Right renal cortex interstitium (tissue), 3 donors: ENCODE measurements at regions not wholly inside any gene's neighbourhood (a gene's known extent, or its start where the extent isn't known, plus 50 kb on each side); places are given as distances from the start of the nearest gene placed in this dataset.
"Not testable (repeated sequence)": the region's sequence is repeated elsewhere in the genome, so short reads cannot be mapped to it uniquely, and the experiment has no call there.

Source experiments
- DNase-seq, 3 donors: peaks; one replicate each; pipeline ENCODE4 v3.0.0-alpha.2; 2013; ENCODE audit warnings: low read depth in 3 of 3, low spot score in 2 of 3

DNA sequence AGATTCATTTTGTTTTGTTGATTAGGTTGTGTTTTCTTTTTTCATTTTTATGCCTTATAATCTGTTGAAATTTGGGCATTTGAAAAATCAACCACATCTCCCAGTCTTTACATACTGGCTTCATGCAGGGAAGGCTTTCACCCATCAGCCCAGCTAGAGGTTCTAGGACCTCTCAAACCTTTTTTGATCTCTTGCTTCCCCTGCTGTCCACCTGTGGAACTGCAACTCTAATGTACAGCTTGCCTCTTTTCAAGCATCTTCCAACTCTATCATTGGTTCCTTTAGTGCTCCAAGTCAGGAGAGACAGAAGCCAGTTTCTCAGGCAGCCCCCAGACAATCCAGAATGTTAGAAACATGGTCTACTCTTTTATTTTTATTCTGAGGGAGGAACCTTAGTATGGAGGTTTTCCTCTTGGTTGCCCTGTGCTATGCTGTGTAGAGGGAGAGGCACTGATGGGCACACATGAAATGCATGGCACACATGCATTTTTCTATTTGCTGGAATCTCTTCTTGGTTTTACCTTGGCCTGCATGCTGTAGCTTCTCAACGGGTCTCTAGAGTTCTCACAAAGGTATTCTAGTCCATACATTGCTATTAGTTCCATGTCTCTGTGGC lies 107.2 kb upstream of the L3MBTL4 start:
- DNase-seq, result no peak

DNA sequence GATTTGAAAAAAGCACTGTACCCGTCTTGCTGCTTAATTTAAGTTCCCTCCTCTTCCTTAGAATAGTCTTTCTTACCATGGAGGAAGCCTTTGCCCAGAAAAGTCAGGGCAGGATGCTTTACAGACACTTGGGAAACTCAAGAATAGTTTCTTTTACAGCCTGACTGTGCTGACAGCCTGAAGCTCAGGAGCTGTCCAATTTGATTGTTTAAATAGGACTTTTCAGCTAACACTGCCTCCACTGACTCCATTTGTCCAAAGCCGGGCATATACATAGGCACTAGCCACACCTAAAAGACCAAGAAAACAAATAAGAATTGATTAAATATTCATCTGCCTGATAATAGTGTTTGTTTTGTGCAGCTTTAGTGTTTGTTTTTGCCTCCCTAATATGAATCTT lies 110.9 kb upstream of the L3MBTL4 start:
- no peak for DNase-seq

DNA sequence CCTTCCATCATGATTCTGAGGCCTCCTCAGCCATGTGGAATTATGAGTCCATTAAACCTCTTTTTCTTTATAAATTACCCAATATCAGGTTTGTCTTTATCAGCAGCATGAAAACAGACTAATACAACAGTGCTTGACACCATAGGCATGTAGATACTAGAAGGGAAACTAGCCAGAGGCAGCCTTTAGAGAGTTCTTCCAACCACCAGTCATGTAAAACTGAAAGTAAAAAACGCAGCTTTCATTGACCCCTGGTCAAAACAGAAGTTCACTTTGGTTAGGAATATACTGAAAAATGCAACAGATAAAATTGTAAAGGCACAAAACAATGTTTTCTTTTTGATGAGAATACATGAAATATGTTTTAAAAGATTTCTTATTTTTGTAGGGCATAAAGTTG lies 122.8 kb upstream of the L3MBTL4 start:
- no peak for DNase-seq

DNA sequence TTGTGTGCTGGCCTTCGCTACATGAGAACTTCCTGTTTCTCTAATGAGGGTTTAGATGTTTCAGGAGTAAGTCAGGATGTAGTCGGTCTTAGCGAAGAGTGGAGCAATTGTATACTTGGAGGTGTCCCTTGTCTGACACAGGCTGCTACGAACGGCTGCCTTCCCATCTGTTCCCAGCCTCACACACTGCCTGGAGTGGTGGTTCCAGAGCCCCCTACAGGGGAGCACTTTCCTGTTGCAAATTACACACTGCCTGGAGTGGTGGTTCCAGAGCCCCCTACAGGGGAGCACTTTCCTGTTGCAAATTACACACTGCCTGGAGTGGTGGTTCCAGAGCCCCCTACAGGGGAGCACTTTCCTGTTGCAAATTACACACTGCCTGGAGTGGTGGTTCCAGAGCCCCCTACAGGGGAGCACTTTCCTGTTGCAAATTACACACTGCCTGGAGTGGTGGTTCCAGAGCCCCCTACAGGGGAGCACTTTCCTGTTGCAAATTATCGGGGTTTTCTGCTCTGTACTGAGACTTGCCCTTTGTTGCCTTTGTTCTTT lies 126.5 kb upstream of the L3MBTL4 start:
- DNase-seq, result not testable (repeated sequence)

DNA sequence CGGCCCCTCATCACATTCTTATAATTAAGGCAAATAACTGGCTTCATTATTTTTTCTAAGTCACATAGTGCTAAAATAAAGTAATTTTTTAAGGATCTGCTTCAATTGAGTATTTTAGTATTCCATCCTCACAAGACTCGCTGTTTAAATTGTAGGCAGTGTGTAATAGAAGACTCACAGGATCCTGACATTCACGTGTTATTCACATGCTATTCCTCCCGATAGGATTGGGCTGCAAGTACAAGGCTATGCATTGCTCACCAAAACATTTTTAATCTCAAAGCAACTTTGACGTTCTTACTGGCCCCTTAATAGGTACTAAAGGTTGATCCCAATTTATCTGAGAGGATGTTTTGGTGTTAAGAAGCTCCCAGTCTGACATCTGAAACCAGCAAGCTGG lies 127.6 kb upstream of the L3MBTL4 start:
- no peak for DNase-seq

DNA sequence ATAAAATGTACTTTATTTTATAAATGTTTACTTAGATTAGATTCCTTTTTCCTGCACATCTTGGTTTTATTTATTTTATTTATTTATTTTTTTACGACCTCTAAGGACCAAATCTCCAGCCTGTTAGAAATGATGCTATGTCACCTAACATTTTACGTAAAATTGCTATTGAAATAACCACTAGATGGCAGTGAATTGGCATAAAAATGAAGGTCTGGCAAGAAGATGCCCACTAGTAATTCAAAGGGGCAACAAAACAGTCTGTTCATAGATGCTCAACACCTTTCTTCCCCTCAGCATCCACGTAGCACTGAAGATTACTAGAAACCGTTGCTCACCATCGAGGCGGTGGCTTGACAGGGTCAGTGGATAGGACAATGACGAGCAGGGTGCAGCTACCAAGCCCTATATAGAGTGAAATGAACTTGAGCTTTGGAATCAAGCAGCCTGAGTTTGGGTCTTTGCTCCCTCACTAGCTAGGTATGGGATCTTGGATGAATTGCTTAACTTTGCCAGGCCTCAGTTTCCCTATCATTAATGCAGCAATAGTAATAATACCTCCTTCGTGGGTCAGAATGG lies 128.7 kb upstream of the L3MBTL4 start:
- DNase-seq, result no peak

DNA sequence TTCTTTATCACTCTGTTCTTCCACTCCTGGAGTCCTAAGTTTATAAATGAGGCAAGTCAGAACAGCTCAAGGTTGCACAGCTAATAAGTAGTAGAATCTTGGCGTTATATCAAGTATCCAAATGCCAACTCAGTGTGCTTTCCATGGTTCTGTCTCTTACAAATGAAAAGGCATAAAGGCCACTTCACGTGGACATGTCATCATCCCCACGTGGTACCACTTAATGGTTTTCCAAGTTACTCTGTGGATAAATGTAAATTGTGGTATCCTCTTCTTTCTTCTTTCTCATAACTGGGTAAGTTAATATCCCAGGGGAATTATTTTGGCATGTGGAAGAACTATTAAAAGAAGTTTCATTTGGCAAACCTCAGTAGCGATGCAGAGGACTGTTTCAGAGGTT lies 131.5 kb upstream of the L3MBTL4 start:
- no peak for DNase-seq

DNA sequence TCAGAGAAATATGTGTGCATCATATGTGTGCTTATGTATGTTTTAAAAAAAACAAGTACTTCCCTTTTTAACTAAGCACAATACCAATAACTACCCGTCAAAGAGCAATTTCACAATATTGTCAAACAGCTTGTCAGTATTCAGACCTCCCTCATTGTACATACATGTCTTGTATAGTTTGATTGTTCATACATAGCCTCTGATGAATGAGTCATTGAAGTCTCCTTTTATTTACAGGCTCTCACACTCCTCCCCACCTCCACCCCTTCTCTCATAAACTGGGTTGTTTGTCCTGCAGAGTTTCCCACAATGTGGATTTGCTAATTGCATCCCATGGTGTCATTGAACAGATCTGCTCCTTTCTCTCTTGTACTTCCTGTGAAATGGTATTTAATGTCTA lies 132.8 kb upstream of the L3MBTL4 start:
- DNase-seq, result no peak

DNA sequence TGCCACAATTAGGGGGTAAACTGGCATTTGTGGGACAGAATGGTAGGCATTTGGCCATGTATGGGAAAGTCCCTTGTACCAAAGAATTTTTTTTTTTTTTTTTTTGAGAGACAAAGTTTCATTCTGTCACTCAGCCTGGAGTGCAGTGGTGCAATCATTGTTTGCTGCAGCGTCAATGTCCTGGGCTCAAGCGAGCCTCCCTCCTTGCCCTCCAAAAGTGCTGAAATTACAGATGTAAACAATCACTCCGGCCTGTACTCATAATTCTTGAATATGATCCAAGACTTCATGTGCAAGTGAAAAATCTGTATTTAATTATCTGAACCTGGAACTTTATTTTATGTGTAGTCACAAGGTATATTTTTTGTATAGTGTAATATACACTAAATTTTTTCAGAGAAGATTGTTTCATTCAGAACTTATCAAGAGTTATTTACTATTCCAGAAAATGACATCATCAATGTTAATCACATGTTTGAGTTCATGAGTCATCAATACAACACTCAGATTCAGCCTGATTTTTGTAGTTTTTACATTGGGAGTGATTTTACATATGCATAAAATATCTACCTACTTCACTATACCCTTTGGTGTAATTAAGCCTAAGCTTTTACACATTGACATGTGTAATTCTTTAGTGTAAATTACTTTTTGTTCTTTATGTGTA lies 138.7 kb upstream of the L3MBTL4 start:
- no peak for DNase-seq

DNA sequence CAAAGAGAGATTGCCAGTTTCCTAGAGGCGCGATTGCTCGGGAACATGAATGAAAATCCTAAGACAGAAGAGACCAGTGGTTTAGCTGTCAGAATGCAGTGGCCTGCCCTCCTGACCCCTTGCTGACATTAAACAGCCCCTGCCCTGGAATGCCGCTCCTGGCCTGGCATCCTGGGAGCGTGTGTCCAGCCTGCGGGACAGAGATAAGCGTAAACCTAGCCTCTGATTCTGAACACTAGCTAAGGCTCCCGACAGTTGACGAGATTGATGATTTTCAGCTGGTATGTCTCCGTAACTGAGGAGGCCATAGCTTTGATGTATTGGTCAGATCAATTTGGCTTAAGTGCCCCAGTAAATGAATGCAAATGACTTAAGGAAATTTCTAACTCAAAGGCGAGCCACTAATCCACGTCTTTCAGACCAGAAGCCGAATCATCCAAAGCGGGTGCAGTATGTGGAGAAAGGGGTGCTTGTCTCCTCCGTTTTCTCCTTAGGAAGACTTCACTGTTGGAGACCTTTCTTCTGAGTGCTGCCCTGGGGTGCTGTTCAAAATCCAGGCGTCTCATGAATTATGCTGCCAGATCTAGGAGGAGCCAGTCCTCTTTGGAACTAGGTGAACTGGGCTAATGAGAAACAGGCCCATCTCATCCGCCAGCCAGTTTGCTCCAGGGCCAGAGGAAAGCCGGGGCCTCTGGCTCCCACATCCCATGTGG lies 142.5 kb upstream of the L3MBTL4 start:
- no peak for DNase-seq

DNA sequence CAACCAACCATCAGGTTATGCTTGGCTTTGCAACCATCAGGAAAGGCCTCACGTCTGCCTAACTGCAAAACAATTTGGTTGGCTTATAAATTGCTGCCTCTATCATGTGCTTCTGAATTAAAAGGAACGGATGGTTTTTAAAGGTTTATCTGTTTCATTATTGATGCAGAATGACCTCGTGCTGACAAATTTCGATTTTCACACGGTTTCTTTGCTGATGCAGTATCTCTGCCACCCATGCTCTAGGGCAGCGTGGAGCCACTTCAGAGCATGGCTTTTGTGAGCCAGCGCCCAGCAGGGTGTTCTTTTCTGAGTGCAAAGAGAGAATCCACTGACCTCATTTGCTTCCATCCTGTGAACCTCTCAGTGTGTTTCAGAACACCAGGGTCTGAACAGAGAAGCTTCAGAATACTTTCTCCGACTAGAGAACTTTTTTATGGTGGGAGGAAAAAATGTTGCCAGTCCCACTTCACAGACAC lies 143.1 kb upstream of the L3MBTL4 start:
- no peak for DNase-seq

DNA sequence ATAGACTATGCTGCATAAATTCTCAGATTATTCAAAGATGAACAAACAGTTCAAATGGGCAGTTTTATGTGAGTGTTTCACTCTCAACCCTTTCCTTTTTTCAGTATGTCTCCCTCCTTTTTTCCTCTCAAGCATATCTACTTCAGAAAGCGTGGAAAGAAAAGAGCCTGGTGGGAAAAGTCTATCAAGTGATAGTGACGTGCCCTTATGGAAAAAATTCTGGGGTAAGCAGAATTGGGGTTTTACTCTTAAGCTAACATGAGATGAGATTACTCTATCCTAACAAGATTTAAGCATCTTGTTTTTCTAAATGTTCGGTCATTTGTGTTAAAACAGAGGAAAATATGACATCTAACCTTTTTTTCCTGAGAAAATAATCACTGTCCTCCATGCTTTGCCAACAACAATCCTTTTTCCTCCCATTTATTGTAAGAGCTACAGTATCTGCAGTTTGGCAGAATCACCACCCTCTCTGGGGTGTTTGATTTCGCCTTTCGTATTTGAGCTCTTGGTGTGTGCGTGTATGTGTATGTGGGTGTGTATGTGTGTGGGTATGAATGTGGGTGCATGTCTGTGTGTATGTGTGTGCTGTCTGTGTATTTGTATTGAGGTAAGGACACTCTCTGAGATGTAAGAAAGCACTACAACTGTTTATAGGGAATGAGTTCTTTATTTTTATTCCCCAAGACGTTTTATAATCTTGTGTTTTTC lies 143.9 kb upstream of the L3MBTL4 start:
- no peak for DNase-seq

DNA sequence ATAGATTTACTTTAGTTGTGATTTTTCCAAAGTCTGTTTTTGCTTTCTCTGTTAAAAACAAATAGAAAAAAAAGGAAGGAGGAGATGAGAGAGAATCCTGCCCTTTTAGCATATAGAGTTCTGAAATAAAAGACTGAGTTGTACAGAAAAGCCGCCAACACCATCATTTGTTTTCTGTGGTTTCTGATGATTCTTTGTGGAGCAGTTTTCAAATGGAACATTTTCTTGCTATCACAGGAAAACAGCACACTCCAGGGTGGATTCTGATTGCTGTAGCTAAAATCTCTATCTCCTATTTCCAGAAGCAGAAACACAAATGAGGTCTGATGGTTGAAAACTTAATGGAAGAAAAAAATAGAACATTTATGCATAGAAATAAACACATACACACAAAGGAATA lies 144.6 kb upstream of the L3MBTL4 start:
- DNase-seq, result no peak

DNA sequence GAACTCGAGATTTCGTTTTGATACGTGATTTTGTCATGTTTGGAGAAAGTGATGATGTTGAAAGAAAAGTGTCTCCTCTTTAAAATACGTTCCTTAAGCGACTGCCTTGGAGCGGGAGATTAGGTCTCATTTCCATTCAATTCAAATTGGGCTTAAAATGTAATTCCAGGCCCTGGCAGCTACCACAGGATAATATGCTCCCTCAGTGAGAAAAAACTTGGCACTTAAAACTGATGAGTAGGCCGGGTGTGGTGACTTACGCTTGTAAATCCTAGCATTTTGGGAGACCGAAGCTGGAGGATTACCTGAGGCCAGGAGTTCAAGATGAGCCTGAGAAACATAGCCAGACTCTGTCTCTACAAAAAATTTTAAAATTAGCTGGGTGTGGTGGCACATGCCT lies 146.3 kb upstream of the L3MBTL4 start:
- DNase-seq, result no peak

DNA sequence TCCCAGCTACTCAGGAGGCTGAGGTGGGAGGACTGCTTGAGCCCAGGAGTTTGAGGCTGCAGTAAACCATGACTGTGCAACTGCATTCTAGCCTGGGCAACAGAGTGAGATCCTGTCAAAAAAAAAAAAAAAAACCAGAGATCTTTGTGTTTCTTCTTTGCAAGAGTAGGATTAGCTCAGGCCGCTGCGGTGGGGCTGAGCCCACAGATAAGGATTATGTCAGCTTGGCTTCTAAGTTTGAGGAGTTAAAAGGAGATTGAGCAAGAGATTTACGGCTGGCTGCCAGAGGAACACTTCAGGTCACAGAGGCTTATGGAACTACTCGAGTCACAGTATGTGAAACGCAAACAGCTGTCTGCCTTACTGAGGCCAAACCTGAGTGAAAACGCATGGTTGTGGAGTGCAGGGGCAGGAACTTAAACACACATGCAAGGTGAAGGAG lies 146.7 kb upstream of the L3MBTL4 start:
- DNase-seq, result no peak

DNA sequence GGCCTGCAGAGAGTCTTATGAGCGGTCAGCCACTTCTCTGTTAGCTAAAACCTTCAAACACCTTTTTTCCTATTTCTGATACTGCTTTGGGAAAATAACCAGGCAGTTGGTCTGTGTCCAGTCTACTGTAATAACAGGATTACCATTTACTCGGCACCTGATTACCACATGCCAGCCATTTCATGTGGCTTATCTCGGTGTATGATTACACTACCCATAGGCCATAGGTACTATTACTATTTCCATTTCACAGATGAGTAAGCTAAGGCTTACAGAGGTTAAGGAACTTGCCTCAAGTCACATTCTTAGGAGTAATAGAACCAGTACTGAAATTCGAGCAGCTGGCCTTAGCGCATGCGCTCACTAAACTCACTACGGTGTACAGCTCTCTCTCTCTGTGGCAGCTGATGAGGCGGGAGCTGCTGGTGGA lies 147.2 kb upstream of the L3MBTL4 start:
- no peak for DNase-seq

DNA sequence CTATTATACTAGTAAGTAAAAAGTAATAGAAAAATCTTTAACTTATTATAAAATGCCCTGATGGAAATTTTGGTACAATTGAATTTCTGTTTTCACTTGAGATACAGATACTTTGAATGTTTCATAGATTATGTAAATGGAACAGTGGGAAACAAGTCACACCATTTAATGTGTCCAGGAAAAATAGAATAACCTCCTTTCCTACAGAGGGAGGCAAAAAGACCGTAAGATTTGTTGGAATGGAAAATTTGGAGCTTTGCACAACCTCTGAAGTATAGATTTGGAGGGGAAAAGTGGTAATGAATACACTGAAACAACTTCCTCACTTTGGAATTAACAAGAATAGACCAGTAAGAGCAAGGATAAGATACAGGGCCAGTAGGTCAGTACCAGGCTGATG lies 149.2 kb upstream of the L3MBTL4 start:
- DNase-seq, result no peak

DNA sequence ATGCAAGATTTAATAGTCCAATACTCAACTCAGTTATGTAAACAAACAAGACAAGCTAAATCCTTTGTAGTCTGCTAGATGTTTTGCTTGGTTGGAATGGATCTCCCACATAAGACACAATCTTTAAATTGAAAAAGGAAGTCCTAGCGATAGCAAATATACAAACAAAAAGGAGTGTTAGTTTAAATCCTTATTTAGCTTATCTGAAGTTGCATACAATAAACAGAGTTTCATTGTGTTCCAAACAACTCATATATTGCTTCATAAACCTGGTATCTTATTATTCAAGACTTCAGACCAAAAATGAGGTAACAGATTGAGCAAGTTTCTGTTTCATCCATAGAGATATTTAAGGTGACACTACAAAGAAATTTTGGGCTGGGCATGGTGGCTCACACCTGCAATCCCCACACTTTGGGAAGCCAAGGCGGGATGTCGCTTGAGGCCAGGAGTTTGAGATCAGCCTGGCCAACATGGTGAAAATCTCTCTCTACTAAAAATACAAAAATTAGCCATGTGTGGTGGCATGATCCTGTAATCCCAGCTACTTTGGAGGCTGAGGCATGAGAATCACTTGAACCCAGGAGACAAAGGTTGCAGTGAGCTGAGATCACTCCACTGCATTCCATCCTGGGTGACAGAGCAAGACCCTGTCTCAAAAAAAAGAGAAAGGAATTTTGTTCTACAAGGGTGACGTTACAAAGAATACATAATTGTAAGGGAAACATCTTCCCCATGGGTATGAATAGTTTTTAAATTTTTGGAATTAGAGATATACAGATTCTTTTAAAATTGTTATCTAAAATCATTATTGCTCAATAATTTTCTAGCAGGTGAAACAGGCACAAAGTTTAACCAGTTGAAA lies 150.5 kb upstream of the L3MBTL4 start:
- no peak for DNase-seq

DNA sequence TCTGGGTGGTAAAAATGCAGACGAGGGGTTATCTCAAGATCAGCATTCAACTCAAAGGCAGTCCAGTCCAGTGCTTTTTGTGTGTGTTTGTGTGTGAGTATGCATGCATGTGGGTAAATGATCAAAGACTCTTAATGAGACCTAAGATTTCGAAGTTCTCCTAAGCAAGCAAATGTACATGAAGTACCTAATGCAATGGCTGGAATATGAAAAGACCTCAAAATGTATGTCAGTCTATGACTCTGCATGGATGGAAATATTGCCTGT lies 151.0 kb upstream of the L3MBTL4 start:
- DNase-seq, result no peak

DNA sequence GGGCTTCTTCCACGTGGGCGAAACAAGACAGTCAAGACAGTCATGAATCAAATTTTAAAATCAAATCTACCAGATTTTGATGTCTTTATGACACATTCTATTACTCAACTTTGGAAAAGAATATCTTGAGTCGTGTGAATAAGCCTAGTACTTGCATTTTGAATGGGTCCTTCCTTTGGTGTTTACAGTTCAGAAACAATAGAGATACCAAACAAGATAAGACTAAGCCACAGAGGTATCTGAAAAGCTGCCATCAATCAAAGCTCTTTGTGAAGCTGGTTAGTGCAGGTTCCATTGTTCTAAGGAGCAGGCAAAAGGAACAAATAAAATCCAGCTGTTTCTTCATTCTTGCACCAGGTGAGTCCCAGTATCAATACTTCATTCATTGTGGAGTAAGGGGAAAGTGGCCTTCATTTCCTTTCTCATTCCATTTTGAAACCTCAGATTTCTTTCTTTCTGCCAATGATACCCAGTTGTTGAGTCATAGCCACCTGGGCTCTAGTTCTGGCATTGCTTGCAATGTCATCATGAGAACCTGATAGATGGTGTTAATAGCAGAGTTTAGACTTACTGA lies 151.7 kb upstream of the L3MBTL4 start:
- no peak for DNase-seq
